ENCODE measurements at regions not wholly inside any gene's neighbourhood (a gene's known extent, or its start where the extent isn't known, plus 50 kb on each side); places are given as distances from the start of the nearest gene placed in this dataset.

- Histone ChIP-seq H3K4me1 (ENCODE audit: control insufficient read depth, insufficient read depth, low read length, unreplicated experiment) (no peaks in the 10 kb centered on the region), H3K27me3 (ENCODE audit: insufficient read depth, low read length) (no peaks in the 10 kb centered on the region), H2AFZ (ENCODE audit: low read length, unreplicated experiment) (no peak overlapping the region), H3K79me2 (ENCODE audit: control insufficient read depth, insufficient read depth, low read length, unreplicated experiment) (no peaks in the 10 kb centered on the region), H3K4me3 (ENCODE audit: low read depth, low read length) (no peak overlapping the region), H3K27ac (ENCODE audit: low read depth, low read length) (peak overlapping the region; percentile 9; the same call in 1 of the 2 replicates), H3K36me3 (ENCODE audit: insufficient read depth, low read length) (no peaks in the 10 kb centered on the region)
Observed at GRCh38 chr10:7090529-7090928, 320.3 kb downstream of the SFMBT2 start.

- H3K27me3 ChIP-seq (ENCODE audit: insufficient read depth, low read length), result no peaks in the 10 kb centered on the region
- H3K4me3 ChIP-seq (ENCODE audit: low read depth, low read length), result no peak overlapping the region
- no peak overlapping the region for H3K27ac ChIP-seq (ENCODE audit: low read depth, low read length)
- no peaks in the 10 kb centered on the region for H3K4me1 ChIP-seq (ENCODE audit: control insufficient read depth, insufficient read depth, low read length, unreplicated experiment)
- H3K79me2 ChIP-seq (ENCODE audit: control insufficient read depth, insufficient read depth, low read length, unreplicated experiment), result no peaks in the 10 kb centered on the region
- H3K36me3 ChIP-seq (ENCODE audit: insufficient read depth, low read length), result no peaks in the 10 kb centered on the region
- H2AFZ ChIP-seq (ENCODE audit: low read length, unreplicated experiment), result no peak overlapping the region
Observed at GRCh38 chr10:7085913-7086589, 324.8 kb downstream of the SFMBT2 start.

GRCh38 chr10:7085147-7085912, 325.5 kb downstream of the SFMBT2 start:
- H3K36me3 ChIP-seq (ENCODE audit: insufficient read depth, low read length), result no peaks in the 10 kb centered on the region
- no peak overlapping the region for H3K4me3 ChIP-seq (ENCODE audit: low read depth, low read length)
- no peaks in the 10 kb centered on the region for H3K27me3 ChIP-seq (ENCODE audit: insufficient read depth, low read length)
- H3K27ac ChIP-seq (ENCODE audit: low read depth, low read length), result no peak overlapping the region
- H2AFZ ChIP-seq (ENCODE audit: low read length, unreplicated experiment), result no peak overlapping the region
- H3K79me2 ChIP-seq (ENCODE audit: control insufficient read depth, insufficient read depth, low read length, unreplicated experiment), result no peaks in the 10 kb centered on the region
- no peaks in the 10 kb centered on the region for H3K4me1 ChIP-seq (ENCODE audit: control insufficient read depth, insufficient read depth, low read length, unreplicated experiment)

GRCh38 chr10:7084280-7085005, 326.4 kb downstream of the SFMBT2 start:
- Histone ChIP-seq H3K4me3 (ENCODE audit: low read depth, low read length) (no peak overlapping the region), H2AFZ (ENCODE audit: low read length, unreplicated experiment) (no peak overlapping the region), H3K4me1 (ENCODE audit: control insufficient read depth, insufficient read depth, low read length, unreplicated experiment) (no peaks in the 10 kb centered on the region), H3K36me3 (ENCODE audit: insufficient read depth, low read length) (no peaks in the 10 kb centered on the region), H3K27ac (ENCODE audit: low read depth, low read length) (no peak overlapping the region), H3K79me2 (ENCODE audit: control insufficient read depth, insufficient read depth, low read length, unreplicated experiment) (no peaks in the 10 kb centered on the region), H3K27me3 (ENCODE audit: insufficient read depth, low read length) (no peaks in the 10 kb centered on the region)

- Histone ChIP-seq H3K79me2 (ENCODE audit: control insufficient read depth, insufficient read depth, low read length, unreplicated experiment) (no peaks in the 10 kb centered on the region), H3K27ac (ENCODE audit: low read depth, low read length) (no peak overlapping the region)
Observed at GRCh38 chr10:7082967-7083366, 327.9 kb downstream of the SFMBT2 start.

GRCh38 chr10:7077880-7078279, 333.0 kb downstream of the SFMBT2 start:
- H3K27ac ChIP-seq (ENCODE audit: low read depth, low read length), result no peak overlapping the region
- H3K4me3 ChIP-seq (ENCODE audit: low read depth, low read length), result no peak overlapping the region
- no peaks in the 10 kb centered on the region; the same call in 1 of the 2 replicates for H3K27me3 ChIP-seq (ENCODE audit: insufficient read depth, low read length)
- H3K79me2 ChIP-seq (ENCODE audit: control insufficient read depth, insufficient read depth, low read length, unreplicated experiment), result no peaks in the 10 kb centered on the region
- H3K36me3 ChIP-seq (ENCODE audit: insufficient read depth, low read length), result no peaks in the 10 kb centered on the region
- no peak overlapping the region for H2AFZ ChIP-seq (ENCODE audit: low read length, unreplicated experiment)
- no peaks in the 10 kb centered on the region for H3K4me1 ChIP-seq (ENCODE audit: control insufficient read depth, insufficient read depth, low read length, unreplicated experiment)

More at GRCh38 chr10:7082967-7083366, 327.9 kb downstream of the SFMBT2 start:
- no peak overlapping the region for H3K4me3 ChIP-seq (ENCODE audit: low read depth, low read length)
- H3K27me3 ChIP-seq (ENCODE audit: insufficient read depth, low read length), result no peaks in the 10 kb centered on the region
- no peaks in the 10 kb centered on the region for H3K36me3 ChIP-seq (ENCODE audit: insufficient read depth, low read length)
- H3K4me1 ChIP-seq (ENCODE audit: control insufficient read depth, insufficient read depth, low read length, unreplicated experiment), result no peaks in the 10 kb centered on the region
- no peak overlapping the region for H2AFZ ChIP-seq (ENCODE audit: low read length, unreplicated experiment)

- no peaks in the 10 kb centered on the region for H3K36me3 ChIP-seq (ENCODE audit: insufficient read depth, low read length)
- H3K27ac ChIP-seq (ENCODE audit: low read depth, low read length), result no peak overlapping the region
- H3K79me2 ChIP-seq (ENCODE audit: control insufficient read depth, insufficient read depth, low read length, unreplicated experiment), result no peaks in the 10 kb centered on the region
- no peak overlapping the region for H3K4me3 ChIP-seq (ENCODE audit: low read depth, low read length)
- no peak overlapping the region for H2AFZ ChIP-seq (ENCODE audit: low read length, unreplicated experiment)
- H3K27me3 ChIP-seq (ENCODE audit: insufficient read depth, low read length), result no peaks in the 10 kb centered on the region; the same call in 1 of the 2 replicates
- H3K4me1 ChIP-seq (ENCODE audit: control insufficient read depth, insufficient read depth, low read length, unreplicated experiment), result no peaks in the 10 kb centered on the region
Observed at GRCh38 chr10:7075851-7076250, 335.0 kb downstream of the SFMBT2 start.

- Histone ChIP-seq H3K4me3 (ENCODE audit: low read depth, low read length) (no peak overlapping the region), H3K36me3 (ENCODE audit: insufficient read depth, low read length) (no peaks in the 10 kb centered on the region), H2AFZ (ENCODE audit: low read length, unreplicated experiment) (no peak overlapping the region), H3K27me3 (ENCODE audit: insufficient read depth, low read length) (no peaks in the 10 kb centered on the region; the same call in 1 of the 2 replicates), H3K4me1 (ENCODE audit: control insufficient read depth, insufficient read depth, low read length, unreplicated experiment) (no peaks in the 10 kb centered on the region), H3K79me2 (ENCODE audit: control insufficient read depth, insufficient read depth, low read length, unreplicated experiment) (no peaks in the 10 kb centered on the region), H3K27ac (ENCODE audit: low read depth, low read length) (no peak overlapping the region)
Observed at GRCh38 chr10:7075110-7075509, 335.7 kb downstream of the SFMBT2 start.

GRCh38 chr10:7071421-7071820, 339.4 kb downstream of the SFMBT2 start:
- Histone ChIP-seq H3K27ac (ENCODE audit: low read depth, low read length) (no peak overlapping the region), H3K4me3 (ENCODE audit: low read depth, low read length) (no peak overlapping the region), H3K27me3 (ENCODE audit: insufficient read depth, low read length) (no peaks in the 10 kb centered on the region; the same call in 1 of the 2 replicates), H3K79me2 (ENCODE audit: control insufficient read depth, insufficient read depth, low read length, unreplicated experiment) (no peaks in the 10 kb centered on the region), H3K4me1 (ENCODE audit: control insufficient read depth, insufficient read depth, low read length, unreplicated experiment) (no peaks in the 10 kb centered on the region), H2AFZ (ENCODE audit: low read length, unreplicated experiment) (no peak overlapping the region), H3K36me3 (ENCODE audit: insufficient read depth, low read length) (no peaks in the 10 kb centered on the region)

- Histone ChIP-seq H3K79me2 (ENCODE audit: control insufficient read depth, insufficient read depth, low read length, unreplicated experiment) (no peaks in the 10 kb centered on the region), H3K4me3 (ENCODE audit: low read depth, low read length) (no peak overlapping the region), H3K4me1 (ENCODE audit: control insufficient read depth, insufficient read depth, low read length, unreplicated experiment) (no peaks in the 10 kb centered on the region), H3K36me3 (ENCODE audit: insufficient read depth, low read length) (no peaks in the 10 kb centered on the region), H3K27ac (ENCODE audit: low read depth, low read length) (no peak overlapping the region), H2AFZ (ENCODE audit: low read length, unreplicated experiment) (no peak overlapping the region), H3K27me3 (ENCODE audit: insufficient read depth, low read length) (no peaks in the 10 kb centered on the region; the same call in 1 of the 2 replicates)
Observed at GRCh38 chr10:7070950-7071349, 339.9 kb downstream of the SFMBT2 start.

Measured in ACC112 (cell line).